ENCODE measurements at regions not wholly inside any gene's neighbourhood (a gene's known extent, or its start where the extent isn't known, plus 50 kb on each side); places are given as distances from the start of the nearest gene placed in this dataset.
"Not testable (repeated sequence)": the region's sequence is repeated elsewhere in the genome, so short reads cannot be mapped to it uniquely, and the experiment has no call there.

DNA sequence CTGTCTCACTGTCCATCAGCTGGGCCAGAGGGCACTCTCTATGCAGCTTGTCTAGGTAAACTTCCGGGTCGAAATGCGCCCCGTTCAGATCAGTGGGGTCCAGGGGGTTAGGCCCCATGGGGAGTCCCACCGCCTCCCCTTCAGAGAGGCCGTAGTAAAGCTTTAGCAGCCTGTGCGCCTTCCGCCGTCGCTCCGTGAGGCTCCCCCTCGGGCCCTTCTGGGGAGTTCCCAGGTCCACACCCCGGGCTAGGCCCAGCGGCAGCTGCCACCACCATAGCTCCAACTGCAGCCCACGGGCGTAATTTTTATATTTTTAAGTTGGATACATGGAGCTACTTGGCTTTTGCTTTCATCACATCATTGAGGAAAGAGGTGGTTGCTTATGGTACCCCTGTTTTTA lies 73.7 kb upstream of the FRG2C start:
- TF ChIP-seq POLR2A (IDR thresholded peaks at IDR 0.05; ENCODE audit: borderline replicate concordance, extremely low read depth, insufficient read depth, insufficient read length); CTCF (IDR thresholded peaks at IDR 0.05 in 2 of 3, conservative IDR thresholded peaks at IDR 0.05 in 1 of 3; ENCODE audit: borderline replicate concordance in 1 of 3, insufficient read depth in 1 of 3, low read depth in 2 of 3, low read length in 2 of 3); RAD21 (IDR thresholded peaks at IDR 0.05; ENCODE audit: low read depth): not testable (repeated sequence)

Data from HCT116 (cell line).